ENCODE measurements at regions not wholly inside any gene's neighbourhood (a gene's known extent, or its start where the extent isn't known, plus 50 kb on each side); places are given as distances from the start of the nearest gene placed in this dataset.

- no peak for DNase-seq
Observed at GRCh38 chr12:131346555-131347344, 364.1 kb upstream of the SFSWAP start.

GRCh38 chr12:131347345-131347714 is 363.6 kb upstream of the SFSWAP start:
- no peak for DNase-seq

- DNase-seq, result no peak
Observed at GRCh38 chr12:131347732-131348131, 363.2 kb upstream of the SFSWAP start.

- no peak for DNase-seq
Observed at GRCh38 chr12:131348231-131348630, 362.7 kb upstream of the SFSWAP start.

GRCh38 chr12:131348646-131349045 is 362.2 kb upstream of the SFSWAP start:
- no peak for DNase-seq

- DNase-seq, result no peak
Observed at GRCh38 chr12:131349397-131350127, 361.3 kb upstream of the SFSWAP start.

GRCh38 chr12:131350943-131351318 is 360.0 kb upstream of the SFSWAP start:
- DNase-seq, result no peak

GRCh38 chr12:131351319-131352028 is 359.4 kb upstream of the SFSWAP start:
- no peak for DNase-seq

- no peak for DNase-seq
Observed at GRCh38 chr12:131352296-131352900, 358.5 kb upstream of the SFSWAP start.

GRCh38 chr12:131353376-131353775 is 357.5 kb upstream of the SFSWAP start:
- DNase-seq, result no peak

GRCh38 chr12:131353826-131354225 is 357.1 kb upstream of the SFSWAP start:
- no peak for DNase-seq

GRCh38 chr12:131355361-131356245 is 355.3 kb upstream of the SFSWAP start:
- DNase-seq, result no peak

- no peak for DNase-seq
Observed at GRCh38 chr12:131356485-131357184, 354.3 kb upstream of the SFSWAP start.

- no peak for DNase-seq
Observed at GRCh38 chr12:131357185-131357747, 353.6 kb upstream of the SFSWAP start.

GRCh38 chr12:131357920-131358319 is 353.0 kb upstream of the SFSWAP start:
- no peak for DNase-seq

- DNase-seq, result no peak
Observed at GRCh38 chr12:131362291-131363211, 348.3 kb upstream of the SFSWAP start.

- no peak for DNase-seq
Observed at GRCh38 chr12:131363393-131363792, 347.5 kb upstream of the SFSWAP start.

GRCh38 chr12:131363841-131364495 is 346.9 kb upstream of the SFSWAP start:
- DNase-seq, result no peak
